ENCODE measurements at regions not wholly inside any gene's neighbourhood (a gene's known extent, or its start where the extent isn't known, plus 50 kb on each side); places are given as distances from the start of the nearest gene placed in this dataset.
A peak's percentile ranks its signal among the peaks of the same experiment; 100 is the strongest.

DNA sequence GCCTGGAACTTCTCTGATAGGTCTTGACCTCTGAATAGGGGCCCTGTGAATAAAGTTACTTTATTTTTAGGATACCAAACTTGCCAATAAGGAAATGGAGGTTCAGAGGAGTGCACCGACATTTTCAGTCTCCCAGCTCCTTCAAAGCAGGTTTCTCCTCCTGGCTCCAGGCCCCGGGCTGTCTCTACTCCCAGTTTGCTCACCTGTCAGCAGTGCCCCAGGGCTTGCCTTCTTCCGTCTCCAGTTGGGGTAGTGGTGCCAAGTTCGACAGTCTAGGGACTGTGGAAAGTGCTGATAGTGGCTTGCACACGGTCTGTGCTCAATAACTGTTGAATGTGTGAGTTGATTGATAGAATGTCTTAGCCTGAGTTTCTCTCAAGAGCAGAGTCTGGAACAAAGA is 149.2 kb downstream of the ACTL8 start:
- no peak for DNase-seq (ENCODE audit: low spot score)

DNA sequence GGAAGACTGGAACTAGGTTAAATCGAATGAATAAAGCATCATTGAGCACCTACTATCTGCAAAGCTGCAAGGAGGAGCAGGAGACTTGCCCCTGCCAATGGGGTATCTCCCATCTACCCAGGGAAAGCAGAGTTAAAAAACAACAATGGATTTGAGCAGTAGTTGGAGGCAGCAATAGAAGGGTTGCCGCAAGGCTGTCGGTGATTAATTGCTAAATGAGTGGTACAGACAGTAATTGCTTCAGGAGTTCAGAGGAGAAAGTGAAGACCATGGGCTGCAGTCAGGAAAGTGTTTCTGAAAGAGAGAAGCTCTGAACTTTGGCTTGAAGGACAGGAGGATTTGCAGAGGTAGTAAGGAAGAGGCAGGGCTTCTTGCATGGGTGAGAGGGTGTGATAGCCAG is 152.9 kb downstream of the ACTL8 start:
- no peak for DNase-seq (ENCODE audit: low spot score)

DNA sequence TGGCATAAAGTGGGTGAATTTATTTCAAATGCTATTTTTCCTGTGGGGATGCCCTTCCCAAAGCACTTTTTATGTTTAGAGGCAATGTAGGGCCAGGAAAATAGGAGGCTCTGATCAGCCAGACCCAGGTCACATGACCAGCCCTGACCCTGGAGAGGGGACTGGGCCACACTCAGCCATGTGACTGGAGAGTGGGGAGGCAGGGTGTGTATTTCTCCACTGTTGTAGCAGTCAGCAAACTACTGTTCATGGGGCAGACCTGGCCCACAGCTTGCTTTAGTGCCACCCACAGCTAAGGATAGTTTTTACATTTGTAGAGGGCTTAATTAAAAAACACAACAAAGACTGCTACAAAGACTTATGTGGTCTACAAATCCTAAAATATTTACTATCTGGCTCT is 153.8 kb downstream of the ACTL8 start:
- DNase-seq (ENCODE audit: low spot score) = no peak

DNA sequence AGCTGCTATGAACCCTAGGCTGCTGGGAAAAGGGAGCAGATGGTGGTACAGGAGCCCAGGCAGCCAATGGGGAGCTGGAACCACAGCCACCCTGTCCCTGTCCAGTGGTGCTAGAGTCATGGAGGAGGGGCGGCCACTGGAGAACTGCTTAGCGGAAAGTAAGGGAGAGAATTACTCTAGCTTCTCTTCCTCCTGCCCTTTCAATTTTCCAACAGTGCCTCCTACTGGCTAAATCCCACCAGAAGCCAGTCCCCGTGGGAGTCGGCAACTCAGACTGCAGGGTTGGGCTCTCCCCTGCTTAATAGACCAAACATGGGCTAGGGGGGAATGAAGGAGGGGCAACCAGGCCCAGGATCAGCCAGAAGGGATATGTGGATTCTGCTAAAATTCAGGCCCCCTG is 154.5 kb downstream of the ACTL8 start:
- peak; percentile 66 for DNase-seq (ENCODE audit: low spot score)

DNA sequence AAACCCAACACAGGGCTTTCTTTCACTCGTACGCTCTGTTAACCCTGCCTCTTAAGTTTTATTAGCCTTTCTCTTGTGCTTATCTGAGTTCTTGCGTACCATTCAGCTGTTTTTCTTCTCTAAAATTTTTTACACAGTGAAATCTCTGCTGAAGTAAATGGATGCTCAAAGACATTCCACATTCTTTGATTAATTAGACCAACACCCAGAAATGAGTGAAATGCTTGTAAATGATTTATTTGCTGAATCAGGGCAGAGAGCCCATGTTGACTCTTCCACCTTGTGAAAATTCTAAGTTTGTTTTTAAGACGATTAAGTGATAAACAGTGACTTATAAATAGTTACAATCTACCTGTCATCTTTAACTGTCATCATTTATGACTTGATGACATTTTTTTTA is 156.7 kb downstream of the ACTL8 start:
- DNase-seq (ENCODE audit: low spot score) = no peak

DNA sequence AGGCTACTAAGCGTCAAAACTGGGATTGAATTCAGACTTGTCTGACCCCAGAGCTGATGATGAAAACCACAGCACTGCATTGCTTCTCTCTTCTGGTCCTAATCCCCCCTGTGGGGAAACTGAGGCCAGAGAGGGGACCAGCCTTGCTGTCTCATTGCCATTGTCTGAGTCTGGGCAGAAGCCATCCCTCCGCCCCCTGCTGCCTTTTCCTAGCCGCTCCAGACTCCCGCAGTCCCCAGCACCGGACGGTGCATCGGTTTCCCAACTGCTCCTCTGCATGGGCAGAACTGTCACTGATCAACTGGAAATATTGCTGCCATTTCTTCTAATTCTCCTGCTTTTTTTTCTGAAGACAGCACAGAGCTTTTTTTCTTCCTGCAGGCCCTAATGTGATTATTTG is 157.4 kb downstream of the ACTL8 start:
- DNase-seq (ENCODE audit: low spot score) = no peak

DNA sequence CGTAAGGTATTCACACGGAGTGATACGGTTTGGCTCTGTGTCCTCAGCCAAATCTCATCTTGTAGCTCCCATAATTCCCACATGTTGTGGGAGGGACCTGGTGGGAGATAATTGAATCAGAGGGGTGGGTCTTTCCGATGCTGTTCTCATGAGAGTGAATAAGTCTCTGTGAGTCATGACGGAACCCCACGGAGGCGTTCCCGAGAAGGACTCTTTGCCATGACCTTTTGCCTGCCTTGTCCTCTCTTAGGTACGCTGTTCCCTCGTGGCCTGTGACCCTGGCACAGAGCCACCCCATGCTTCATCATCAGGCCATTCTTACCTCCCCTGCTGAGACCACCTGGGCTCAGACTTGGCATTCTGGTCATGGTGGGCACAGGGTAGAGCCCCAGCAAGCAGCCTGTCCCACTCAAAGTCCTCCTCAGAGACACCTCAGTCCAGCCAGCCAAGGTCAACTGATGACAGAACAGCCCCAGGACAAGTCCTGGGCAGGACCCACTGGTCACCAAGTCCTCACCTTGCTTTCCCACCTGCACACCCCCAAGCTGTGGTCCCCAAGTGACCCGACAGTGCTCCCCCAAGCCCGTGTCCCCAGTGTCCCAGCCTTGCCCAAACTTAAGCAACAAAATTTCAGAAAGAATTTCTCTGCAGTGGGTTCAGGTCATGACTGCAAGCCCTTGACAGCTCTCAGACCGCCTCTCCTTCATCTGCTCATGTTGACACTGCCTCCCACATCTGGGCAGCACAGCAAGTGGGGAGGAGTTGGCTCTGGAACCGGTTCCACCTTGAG is 158.4 kb downstream of the ACTL8 start:
- DNase-seq (ENCODE audit: low spot score) = no peak

DNA sequence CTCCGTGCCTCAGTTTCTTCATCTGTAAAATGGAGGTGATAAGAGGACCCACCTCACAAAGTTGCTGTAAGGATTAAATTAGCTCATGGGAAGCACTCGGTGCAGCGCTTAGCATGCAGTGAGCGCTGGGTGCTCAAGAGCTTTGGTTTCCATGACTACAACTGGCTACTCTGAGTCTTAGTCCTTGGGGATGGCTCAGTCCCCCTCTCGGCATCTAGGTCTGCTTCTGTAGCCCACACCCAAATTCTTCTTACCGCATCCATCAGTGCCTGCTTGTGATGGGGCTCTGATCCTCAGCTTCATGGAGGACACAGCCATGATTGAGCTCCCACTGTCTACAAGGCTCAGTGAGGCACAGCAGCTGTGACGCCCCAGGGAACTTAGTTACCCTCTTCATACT is 159.0 kb downstream of the ACTL8 start:
- DNase-seq (ENCODE audit: low spot score) = no peak

DNA sequence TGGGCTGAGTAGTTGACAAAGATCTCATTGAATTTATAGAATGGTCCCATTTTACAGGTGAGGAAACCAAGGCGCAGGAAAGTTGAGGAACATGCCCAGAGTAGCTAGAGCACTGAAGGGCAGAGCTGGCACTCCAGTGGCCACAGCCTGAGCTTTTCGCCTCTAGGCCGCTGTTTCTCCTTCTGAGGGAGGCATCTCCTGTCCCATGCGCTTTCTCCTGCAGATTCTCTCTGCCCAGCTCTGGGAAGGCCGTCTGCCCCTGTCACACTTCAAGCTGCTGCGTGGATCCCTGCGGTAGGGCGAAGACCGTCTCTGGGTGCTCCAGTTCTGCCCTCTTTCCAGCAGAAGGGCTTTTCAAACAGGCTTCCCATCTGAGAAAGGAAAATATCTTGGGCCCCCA is 159.9 kb downstream of the ACTL8 start:
- no peak for DNase-seq (ENCODE audit: low spot score)

DNA sequence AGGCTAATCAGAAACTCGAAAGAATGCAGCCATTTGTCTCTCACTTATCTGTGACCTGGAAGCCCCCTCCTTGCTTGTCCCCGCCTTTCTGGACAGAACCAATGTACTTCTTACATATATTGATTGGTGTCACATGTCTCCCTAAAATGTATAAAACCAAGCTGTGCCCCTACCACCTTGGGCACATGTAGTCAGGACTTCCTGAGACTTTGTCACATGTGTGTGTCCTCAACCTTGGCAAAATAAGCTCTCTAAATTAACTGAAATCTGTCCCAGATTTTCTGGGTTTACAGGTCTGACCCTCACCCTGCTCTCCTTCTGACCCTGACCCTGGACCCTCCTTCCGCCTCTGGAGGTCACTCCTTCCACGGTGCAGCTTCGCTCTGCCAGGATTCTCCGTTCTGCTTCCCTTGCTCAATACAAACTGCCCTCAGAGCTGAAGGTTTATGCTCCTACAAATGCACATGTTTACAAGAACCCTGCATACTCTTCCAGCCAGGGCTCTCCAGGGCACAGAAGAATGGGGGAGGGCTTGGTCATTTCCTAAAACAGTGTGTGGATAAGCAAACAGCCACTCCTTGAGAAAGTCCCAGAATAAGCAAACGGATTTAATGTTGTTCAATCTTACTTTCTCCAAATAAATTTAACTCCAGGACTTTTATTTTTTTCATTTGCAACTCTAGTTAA is 160.5 kb downstream of the ACTL8 start:
- DNase-seq (ENCODE audit: low spot score) = no peak

DNA sequence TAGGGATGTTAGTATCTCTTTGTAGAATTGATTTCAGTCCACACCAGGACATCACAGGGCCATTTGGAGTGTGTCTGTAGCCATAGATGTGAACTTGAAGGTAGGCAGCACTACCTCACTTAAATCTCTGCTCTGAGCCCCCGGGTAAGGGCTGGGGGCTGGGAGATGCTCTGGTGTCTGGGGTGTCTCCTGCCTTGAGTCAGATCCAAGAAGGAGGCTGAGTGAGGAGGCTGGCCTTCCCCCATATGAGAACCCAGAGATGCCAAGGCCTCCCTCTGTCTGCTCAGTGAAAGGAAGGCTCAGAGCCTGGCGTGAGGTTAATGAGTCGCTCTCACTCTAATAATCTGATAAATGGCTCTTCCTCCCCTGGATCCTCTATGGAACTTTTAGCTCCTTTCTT is 161.6 kb downstream of the ACTL8 start:
- no peak for DNase-seq (ENCODE audit: low spot score)

DNA sequence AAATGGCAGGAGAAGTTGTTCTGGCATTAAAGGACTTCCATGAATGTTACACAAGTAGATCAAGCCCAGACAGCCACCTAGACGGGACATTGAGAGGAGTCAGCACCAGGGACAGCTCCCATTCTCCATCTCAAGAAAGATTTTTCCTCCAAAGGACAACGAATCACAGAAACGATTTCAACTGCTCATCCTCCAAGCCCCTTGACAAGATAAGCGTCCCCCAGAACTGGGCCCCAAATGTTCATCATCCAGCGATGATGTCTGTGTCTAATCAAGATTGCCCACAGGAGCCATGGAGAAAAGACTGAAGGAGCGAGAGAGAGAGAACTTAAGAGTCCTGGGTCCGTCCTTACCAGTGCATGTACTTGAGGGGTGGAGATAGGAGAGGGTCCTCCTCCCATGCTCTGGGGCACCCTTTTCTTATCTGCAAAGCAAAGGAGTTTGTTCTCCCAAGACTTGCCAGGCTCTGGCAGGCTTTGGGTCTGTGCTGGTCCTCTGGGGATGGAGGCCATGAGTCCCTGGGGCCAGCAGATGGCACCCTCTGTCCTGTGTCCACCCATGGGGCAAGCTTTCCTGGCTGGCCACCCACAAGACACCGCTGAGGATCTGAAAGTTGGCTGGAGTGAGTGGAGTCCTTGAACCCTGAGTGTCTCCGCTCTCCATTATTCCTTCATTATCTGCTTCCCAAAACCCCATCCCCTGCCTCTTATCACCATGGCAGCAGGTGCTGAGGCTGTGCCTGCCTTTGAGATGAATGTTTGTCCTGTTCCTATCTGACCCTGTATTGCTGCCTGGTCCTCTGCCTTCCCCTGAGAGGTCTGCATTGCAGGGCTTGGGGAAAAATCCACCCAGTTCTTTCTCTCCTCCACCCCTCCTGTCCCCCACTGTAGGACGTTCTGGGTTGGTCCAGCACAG is 164.6 kb downstream of the ACTL8 start:
- peak; percentile 62 for DNase-seq (ENCODE audit: low spot score)

DNA sequence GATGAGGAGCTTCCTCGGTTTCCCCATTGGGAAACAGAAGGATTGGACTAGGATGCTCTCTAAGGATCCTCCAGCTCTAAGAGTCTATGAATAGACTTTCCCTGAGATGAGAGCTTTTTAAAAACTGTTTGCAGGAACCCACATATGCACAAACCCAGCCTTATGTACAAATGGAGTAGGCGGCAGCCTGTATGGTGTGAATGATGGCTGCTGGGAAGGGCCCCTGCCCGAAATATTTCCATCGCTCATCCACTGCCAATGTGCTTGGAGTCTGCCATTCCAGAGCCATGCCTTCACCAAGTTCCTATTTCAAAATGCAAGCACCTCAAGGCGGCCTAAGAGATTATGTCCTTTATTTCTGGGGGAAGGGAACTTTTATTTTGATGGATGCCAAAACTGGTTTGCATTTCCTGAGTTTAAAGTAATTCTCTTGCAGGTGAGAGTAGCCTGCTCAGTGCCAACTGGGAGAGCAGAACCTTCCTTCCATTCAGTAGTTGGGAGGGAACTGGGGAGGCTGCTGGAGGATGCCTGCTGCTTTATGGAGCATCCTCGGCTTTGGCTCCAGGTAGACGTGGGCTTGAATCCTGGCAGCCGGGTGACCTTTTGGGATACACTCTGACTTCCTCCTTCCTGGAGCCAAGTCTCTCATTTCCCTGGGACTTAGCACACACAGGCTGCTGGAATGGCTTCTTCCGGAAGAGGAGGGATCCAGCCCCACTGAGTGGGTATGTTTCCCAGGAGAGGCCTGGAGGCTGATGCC is 165.9 kb downstream of the ACTL8 start:
- no peak for DNase-seq (ENCODE audit: low spot score)

DNA sequence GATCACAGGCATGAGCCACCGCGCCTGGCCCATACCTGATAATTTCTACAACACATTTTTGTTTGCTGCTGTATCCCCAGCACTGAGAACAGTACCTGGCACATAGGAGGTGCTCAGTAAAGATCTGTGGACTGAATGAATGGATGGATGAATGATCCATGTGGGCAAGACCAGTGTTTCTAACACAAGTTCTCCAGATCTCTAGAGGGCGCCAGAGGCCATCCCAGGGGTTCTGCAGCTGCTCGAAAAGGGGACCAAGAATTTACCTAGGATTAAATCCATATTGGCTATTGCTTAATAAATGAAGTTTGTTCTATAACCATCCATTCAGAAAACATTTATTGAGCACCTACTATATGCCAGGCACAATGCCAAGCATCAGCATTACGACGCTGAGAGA is 167.7 kb downstream of the ACTL8 start:
- DNase-seq (ENCODE audit: low spot score) = peak; percentile 60

DNA sequence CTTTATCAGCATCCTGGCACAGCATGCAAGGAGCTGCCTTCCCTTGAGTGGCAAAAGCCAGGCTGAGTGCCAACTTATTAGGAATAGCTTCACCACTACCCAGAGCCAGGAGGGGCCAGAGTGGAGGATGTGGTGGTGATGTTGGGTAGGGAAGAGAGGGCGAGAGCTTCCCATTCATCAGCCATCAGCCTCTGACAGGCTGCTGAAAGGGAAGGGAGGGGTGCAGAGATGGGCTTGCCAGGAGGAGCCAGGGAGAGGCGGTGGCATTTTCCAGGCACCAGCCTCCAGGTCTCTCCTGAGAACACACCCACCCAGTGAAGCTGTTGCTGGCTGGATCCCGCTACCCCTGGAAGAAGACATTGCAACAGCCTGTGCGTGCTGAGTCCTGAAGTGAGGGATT is 168.5 kb downstream of the ACTL8 start:
- no peak for DNase-seq (ENCODE audit: low spot score)

DNA sequence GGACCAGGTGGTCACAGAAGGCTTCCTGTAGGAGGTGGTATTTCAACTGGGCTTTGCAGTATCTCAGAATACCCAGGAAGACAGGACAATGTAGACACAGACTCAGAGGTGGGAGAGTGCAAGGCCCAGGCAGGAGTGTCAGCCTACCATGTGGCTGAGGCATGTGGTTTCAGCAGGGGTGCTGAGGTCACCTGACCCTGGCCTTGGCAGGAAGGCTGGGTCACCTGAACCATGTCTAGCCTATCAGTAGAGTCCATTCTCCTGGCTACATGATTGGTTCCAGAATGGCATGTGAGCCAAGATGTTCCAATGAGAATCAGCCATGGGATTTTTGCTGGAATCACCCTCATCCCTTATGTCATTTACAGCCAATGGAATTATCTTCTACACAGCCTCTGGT is 169.4 kb downstream of the ACTL8 start:
- DNase-seq (ENCODE audit: low spot score) = no peak

DNA sequence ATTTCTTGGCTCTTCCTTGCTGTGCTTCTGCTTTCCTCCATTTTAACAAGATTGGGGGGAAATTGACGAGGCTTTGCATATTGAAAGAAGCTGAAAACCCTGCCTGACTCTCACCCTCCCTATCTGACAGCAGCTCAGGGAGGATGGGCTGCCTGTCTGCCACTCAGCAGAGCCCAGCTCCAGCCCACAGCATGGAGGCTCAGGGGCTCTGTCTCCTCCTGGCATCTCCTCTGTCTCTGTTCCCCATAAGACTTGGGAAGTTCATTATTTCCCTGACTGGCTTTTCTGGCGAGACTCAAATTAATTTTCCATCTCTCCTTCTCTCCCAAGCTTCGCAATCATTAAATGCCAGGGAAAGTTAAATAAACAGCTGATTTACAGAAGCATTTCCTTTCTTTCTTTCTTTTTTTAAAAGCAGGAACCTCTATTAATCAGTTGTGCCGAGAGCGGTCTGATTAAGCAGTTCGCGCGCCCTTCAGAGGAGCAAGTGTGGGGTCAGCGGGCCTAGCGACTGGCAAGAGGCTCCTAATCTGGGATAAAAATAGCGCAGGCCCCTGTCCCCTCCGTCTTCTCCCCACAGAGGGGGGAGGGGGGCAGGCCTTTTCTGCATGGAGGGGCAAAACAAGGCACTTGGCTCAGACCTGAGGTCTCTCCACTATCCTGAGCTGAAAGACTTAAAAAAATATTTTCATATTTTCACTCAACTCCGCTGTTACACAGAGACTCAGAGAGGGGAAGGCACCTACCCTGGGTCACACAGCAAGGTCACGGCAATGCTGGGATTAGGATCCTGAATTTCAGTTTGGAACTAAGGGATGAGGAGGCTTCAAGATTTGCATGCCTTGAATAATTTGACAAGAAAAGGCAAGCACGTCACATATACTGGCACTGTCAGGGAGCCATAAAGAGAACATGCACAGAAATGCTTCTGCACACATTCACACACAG is 170.4 kb downstream of the ACTL8 start:
- DNase-seq (ENCODE audit: low spot score) = no peak

DNA sequence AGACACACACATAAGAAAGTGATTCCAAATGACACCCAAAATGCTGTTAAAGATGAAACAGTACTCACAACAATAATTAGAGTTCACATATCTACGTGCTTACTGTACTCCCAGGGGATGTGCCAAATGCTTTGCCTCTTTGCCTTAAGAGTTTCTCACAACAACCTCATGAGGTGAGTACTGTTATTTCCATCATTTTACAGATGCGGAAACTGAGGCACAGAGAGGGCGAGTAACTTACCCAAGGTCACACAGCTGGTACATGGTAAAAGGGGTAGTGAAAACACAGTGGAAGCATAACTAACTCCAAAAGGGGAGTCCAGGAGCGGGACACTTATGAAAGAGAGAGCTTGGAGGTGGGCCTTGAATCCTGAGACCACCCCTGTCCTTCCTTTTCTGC is 171.8 kb downstream of the ACTL8 start:
- no peak for DNase-seq (ENCODE audit: low spot score)

DNA sequence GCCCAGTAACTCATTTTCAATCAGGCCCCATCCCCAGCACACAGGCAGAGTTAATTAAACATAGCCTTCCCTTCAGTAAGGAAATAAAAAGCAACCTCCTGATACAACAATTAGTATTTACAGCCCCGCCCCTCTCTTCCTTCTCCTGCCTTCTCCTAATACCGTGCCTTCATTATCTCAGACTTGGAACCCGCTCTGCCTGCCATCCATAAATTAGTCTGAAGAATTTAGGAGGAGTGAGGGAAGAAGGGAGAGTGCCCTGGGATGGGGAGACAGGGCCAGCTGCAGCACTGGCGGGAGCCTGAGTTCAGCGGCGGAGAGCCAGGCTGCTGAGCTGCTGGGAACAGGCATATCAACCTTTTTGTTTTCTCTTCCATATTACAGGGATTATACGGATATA is 172.8 kb downstream of the ACTL8 start:
- DNase-seq (ENCODE audit: low spot score) = no peak

DNA sequence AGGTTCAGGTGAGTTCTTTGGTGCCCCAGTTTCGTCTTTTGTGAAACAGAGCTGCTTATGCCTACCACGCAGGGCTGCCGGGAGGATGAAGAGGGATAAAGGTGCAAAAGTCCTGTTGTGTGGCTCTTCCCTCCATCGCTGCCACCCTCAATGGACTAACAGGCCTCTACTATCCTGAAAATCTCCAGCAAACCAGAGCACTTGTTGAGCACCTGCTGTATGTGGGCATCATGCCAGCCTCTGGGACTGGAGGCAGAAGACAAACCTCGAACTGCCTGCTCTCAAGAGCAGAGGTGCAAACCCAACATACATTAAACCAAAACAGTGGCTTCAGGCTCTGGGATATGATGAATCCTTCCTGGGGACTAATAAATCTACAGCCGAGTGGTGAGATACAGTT is 174.1 kb downstream of the ACTL8 start:
- no peak for DNase-seq (ENCODE audit: low spot score)

DNA sequence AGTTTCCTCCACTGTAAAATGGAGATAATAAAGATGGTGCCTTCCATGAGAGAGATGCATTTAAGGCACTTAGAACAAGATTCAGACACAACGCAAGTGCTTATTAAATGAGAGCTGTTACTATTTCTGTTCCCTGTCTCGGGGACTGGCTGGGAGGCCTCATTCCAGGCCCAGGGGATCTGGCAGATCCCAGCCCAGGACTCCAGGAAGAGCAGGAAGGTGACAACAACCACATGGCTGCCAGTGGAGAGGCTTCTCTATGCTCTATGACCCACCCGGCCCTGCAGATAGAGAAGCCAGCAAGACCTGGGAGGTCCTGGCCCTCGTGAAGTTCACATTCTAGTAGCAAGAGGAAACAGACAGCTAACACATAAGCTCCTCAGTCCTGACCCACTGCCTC is 175.5 kb downstream of the ACTL8 start:
- DNase-seq (ENCODE audit: low spot score) = no peak
